ENCODE measurements at regions not wholly inside any gene's neighbourhood (a gene's known extent, or its start where the extent isn't known, plus 50 kb on each side); places are given as distances from the start of the nearest gene placed in this dataset.
A peak's percentile ranks its signal among the peaks of the same experiment; 100 is the strongest.

- intact Hi-C loops (cut with DNase I): no loop called here
Measured at GRCh38 chr9:106716820-106717219, 146.1 kb upstream of the ZNF462 start.

DNA sequence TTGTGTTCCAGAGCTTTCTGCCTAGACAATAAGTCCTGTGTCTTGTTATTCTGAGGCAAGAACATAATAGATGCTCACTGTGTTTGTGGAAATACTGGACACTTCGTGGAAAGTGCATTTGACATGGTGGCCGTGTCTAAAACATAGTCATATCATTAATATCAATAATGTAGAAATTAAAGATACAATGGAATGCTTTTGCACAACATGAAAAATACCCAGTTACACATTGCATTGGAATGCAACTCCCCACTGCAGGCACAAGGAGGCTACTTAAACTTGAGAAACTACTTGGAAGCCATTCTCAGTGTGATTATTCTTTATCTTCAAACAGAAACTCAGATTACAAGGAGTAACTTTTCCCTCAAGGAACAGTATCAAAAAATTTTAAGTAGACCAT lies 145.3 kb upstream of the ZNF462 start:
- Histone ChIP-seq H3K4me3 (no peak overlapping the region), H3K4me1 (no peaks in the 10 kb centered on the region), H3K27ac (no peak overlapping the region), H3K36me3 (no peaks in the 10 kb centered on the region), H3K9me3 (no peaks in the 10 kb centered on the region), H3K27me3 (ENCODE audit: low read depth) (no peaks in the 10 kb centered on the region)
- TF ChIP-seq, protein P1, sequence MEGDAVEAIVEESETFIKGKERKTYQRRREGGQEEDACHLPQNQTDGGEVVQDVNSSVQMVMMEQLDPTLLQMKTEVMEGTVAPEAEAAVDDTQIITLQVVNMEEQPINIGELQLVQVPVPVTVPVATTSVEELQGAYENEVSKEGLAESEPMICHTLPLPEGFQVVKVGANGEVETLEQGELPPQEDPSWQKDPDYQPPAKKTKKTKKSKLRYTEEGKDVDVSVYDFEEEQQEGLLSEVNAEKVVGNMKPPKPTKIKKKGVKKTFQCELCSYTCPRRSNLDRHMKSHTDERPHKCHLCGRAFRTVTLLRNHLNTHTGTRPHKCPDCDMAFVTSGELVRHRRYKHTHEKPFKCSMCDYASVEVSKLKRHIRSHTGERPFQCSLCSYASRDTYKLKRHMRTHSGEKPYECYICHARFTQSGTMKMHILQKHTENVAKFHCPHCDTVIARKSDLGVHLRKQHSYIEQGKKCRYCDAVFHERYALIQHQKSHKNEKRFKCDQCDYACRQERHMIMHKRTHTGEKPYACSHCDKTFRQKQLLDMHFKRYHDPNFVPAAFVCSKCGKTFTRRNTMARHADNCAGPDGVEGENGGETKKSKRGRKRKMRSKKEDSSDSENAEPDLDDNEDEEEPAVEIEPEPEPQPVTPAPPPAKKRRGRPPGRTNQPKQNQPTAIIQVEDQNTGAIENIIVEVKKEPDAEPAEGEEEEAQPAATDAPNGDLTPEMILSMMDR (IDR thresholded peaks at IDR 0.05): no peak
- intact Hi-C loops (cut with DNase I): no loop called here
- ATAC-seq (peak; percentile 82 to 97), DNase-seq (no peak)

More at GRCh38 chr9:106716820-106717219, 146.1 kb upstream of the ZNF462 start:
- TF ChIP-seq, protein P1 (IDR thresholded peaks at IDR 0.05): no peak
- no peak overlapping the region for H3K4me3 ChIP-seq
- ATAC-seq: no peak
- H3K36me3 ChIP-seq: no peaks in the 10 kb centered on the region
- no peaks in the 10 kb centered on the region for H3K9me3 ChIP-seq
- no peaks in the 10 kb centered on the region for H3K4me1 ChIP-seq
- H3K27me3 ChIP-seq (ENCODE audit: low read depth): no peaks in the 10 kb centered on the region
- no peak for DNase-seq
- no peak overlapping the region for H3K27ac ChIP-seq

GRCh38 chr9:106718936-106719335 lies 144.0 kb upstream of the ZNF462 start:
- ATAC-seq: peak in 1 of 2 donors; percentile 30
- Histone ChIP-seq H3K4me1 (no peaks in the 10 kb centered on the region), H3K9me3 (no peaks in the 10 kb centered on the region), H3K36me3 (no peaks in the 10 kb centered on the region), H3K4me3 (no peak overlapping the region), H3K27ac (no peak overlapping the region), H3K27me3 (ENCODE audit: low read depth) (no peaks in the 10 kb centered on the region)
- TF ChIP-seq, protein P1 (IDR thresholded peaks at IDR 0.05): no peak
- DNase-seq: no peak
- intact Hi-C loops (cut with DNase I): no loop called here

DNA sequence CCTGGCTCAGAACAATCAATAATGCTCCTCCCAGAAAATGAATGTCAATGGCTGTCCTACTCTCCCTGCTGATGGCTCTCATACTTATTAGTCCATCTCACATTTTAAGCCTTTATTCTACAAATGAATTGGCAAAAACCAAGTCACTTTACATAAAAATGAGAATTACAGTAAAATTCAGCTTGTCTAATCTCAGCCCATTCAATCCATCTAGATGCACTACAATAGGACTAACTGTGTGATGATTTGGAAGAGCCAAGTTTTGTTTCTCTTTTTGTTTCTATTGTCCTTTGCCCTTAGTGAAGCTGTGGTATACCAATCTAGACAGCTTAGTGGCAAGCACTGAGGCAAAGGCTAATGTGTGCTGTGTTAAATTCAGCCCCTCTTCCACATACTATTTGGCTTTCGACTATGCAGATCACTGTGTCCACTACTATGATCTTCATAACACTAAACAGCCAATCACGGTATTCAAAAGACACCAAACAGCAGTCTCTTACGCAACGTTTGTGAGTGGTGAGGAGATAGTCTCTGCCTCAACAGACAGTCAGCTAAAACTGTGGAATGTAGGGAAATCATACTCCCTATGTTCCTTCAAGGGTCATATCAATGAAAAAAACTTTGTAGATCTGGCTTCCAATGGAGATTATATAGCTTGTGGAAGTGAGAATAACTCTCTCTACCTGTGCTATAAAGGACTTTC lies 140.8 kb upstream of the ZNF462 start:
- no peaks in the 10 kb centered on the region for H3K4me1 ChIP-seq
- no peaks in the 10 kb centered on the region for H3K9me3 ChIP-seq
- H3K27me3 ChIP-seq (ENCODE audit: low read depth): no peaks in the 10 kb centered on the region
- TF ChIP-seq, protein P1 (IDR thresholded peaks at IDR 0.05): no peak
- H3K27ac ChIP-seq: no peak overlapping the region
- no peaks in the 10 kb centered on the region for H3K36me3 ChIP-seq
- DNase-seq (no peak), ATAC-seq (no peak)
- H3K4me3 ChIP-seq: no peak overlapping the region
- intact Hi-C loops (cut with DNase I): no loop called here

DNA sequence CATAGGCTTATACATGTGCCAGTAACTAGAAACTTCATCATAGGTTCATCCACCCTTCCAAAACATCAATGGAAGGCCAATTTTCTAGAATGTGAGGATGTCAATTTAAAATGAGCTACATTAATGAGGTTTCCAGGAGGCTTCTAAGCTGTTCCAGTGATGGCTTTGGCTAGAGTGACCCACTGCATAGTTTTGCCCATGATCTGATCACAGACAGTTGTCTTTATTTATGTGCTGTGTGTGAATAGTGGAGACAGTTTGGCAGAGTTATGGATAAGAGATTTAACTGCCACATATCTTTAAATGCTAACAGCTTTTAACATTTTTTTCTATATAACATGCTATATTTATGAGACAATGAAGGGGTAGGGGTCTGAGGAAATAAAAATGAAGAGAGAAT lies 139.0 kb upstream of the ZNF462 start:
- intact Hi-C loops (cut with DNase I): no loop called here
- Histone ChIP-seq H3K4me3 (no peak overlapping the region), H3K36me3 (no peaks in the 10 kb centered on the region), H3K4me1 (no peaks in the 10 kb centered on the region), H3K9me3 (no peaks in the 10 kb centered on the region), H3K27ac (no peak overlapping the region), H3K27me3 (ENCODE audit: low read depth) (no peaks in the 10 kb centered on the region)
- DNase-seq (no peak), ATAC-seq (no peak)
- TF ChIP-seq, protein P1 (IDR thresholded peaks at IDR 0.05): no peak
